GM21447 (cell line): ENCODE measurements at regions not wholly inside any gene's neighbourhood (a gene's known extent, or its start where the extent isn't known, plus 50 kb on each side); places are given as distances from the start of the nearest gene placed in this dataset.
A peak's percentile ranks its signal among the peaks of the same experiment; 100 is the strongest.
"Not testable (repeated sequence)": the region's sequence is repeated elsewhere in the genome, so short reads cannot be mapped to it uniquely, and the experiment has no call there.

Experiments used
- ATAC-seq: cut with Tn5 transposase; IDR thresholded peaks from one replicate; pipeline ENCODE4 v1.9.1; 2021; ENCODE audit not compliant: unreplicated experiment

GRCh38 chr4:183044924-183045640, 54.0 kb upstream of the WWC2 start:
- ATAC-seq, result not testable (repeated sequence)

DNA sequence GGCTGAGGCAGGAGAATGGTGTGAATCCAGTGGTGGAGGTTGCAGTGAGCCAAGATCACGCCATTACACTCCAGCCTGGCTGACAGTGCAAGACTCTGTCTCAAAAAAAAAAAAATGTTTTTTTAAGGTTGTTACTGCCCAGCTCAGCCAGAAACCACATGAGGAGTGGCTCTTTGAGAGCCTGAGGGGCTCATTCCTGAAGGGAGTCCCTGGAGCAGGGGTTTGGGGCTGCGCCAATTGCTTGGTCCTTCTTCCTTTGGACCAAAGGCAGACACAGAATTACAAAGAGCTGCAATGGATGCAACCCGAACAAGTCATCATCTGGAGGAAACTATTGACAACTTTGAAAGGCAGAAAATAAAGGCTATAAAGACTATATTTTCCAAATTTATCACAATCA, 60.6 kb upstream of the WWC2 start:
- no peak for ATAC-seq

GRCh38 chr4:183035726-183036415, 63.2 kb upstream of the WWC2 start:
- no peak for ATAC-seq

- ATAC-seq, result no peak
Observed at GRCh38 chr4:183035256-183035655, 63.8 kb upstream of the WWC2 start.

DNA sequence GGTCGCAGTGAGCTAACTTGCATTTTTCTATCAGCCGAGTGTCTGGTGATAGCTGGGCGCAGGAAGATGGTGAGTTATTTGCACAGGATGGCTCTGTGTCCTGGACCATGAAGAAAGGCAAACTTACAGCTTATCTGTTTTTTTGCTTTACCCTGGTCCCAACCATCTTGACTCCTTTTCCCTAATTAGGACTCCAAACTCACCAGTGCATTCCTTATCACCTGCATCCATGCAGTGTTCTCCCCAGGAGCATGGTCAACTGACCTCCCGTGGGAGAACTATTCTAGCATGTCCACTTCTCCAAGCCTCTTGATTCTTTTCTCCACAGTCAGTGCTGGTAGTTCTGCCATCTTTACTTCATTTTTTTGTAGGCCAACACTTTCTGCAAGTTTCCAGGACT, 68.2 kb upstream of the WWC2 start:
- no peak for ATAC-seq

DNA sequence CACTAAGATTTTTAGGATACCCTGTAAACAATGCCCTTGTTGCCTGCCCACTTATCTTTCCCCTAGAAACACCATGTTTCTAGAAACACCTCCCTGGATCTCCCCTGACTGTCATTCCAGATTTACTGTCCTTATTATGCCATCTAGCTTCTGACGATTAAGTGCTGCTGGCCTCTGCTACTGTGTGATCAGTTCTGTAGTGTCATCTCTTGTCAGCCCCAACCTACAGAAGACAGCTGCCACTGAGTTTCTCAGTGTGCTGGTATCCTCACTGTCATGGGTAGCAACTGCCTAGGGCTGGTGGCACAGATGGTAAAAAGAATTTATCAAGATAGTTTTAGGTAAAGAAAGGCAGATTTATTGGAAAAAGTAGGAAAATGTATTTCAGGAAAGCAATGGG, 68.7 kb upstream of the WWC2 start:
- ATAC-seq, result no peak

- ATAC-seq, result no peak
Observed at GRCh38 chr4:183029365-183029764, 69.7 kb upstream of the WWC2 start.

GRCh38 chr4:183026701-183027100, 72.4 kb upstream of the WWC2 start:
- ATAC-seq, result no peak

DNA sequence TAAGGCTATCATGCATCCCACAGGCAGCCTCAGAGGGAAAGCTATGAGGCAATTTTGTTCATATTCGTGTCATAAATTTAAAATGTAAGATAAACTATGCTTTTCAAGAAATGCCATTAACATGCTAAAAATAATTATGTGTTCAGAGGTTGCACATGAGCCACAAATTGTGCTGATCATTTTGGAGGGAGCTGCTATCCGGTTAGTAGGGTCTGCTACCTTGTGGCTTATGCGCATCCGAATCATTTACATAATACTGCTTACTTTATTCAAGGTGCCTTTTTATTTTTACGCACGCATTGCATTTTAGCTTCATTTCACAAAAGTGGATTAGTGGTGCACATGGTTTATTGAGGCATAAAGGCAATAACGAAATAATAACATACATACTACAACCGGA, 76.4 kb upstream of the WWC2 start:
- no peak for ATAC-seq

- ATAC-seq, result no peak
Observed at GRCh38 chr4:183017962-183018361, 81.1 kb upstream of the WWC2 start.

DNA sequence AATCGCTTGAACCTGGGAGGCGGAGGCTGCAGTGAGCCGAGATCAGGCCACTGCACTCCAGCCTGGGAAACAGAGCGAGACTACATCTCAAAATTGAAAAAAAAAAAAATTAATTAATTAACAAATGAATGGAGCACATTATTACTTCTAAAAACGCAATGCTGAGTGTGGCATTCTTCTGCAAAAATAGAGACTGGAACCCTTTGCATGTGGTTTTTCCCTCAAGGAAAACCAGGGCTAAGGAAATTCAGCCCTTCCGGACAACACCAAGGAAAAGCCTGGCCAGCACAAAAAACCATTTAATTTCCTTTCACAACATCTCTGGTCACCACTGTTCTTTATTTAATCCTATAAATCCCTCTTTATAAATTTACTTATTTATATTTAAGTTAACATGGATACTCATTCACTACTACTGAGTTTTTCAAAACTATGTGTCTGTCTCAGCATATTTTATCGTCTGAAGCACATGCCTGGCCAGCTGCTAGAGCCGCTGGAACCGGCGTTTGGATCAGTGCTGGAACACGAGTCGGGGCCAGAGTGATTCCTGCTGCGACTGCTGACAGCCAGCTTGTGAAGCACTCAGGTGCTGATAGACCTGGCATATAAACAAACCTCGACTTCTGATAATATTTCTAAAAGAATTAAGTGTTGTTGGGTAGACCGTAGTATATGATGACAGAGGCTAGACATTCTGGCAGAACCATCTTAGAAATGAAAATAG, 84.5 kb upstream of the WWC2 start:
- no peak for ATAC-seq

DNA sequence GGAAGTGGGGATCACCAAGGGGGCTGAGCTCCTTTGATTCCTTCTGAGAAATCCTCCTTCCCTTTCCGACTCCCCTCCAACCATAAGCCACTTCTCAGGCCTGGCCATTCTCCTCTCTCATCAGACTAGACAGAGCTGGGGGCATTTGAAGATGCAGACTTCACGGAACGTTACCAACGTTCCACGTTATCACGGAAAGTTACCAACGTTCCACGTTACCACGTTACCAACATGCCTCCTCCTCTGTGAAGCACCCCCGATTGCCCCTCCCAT, 85.4 kb upstream of the WWC2 start:
- ATAC-seq, result no peak

DNA sequence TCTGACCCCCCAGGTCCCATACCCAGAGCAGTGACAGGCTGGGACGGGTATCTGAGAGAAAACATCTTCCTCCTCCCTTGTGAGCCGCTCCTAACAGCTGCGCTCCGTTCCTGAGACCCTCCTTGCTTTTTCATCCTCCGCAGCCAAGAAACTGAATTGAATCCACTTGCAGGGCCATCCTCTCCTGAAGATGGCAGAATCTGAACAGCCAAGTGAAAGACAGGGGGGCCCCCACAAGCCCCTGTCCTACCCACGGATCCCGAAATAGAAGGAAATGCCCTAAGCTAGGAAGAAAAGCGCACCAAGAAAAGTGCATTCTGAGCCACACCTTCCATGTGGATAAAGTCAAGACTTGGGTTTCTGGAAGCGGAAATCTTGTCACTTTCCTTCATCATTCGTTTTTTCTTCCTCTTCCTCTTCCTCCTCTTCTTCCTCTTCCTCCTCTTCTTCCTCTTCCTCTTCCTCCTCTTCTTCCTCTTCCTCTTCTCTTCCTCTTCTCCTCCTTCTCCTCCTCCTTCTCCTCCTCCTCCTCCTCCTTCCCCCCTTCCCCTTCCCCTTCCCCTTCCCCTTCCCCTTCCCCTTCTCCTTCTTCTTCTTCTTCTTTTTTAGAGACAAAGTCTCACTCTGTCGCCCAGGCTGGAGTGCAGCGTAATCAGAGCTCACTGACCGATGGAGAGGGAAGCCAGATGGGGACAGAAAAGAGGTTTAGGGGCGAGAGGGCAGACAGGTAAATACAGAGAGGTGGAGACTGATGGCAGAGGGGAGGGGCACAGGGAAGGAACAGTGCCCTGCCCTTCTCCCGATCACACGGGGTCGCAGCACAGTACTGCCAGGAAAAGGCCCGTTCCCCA, 86.0 kb upstream of the WWC2 start:
- ATAC-seq, result no peak

DNA sequence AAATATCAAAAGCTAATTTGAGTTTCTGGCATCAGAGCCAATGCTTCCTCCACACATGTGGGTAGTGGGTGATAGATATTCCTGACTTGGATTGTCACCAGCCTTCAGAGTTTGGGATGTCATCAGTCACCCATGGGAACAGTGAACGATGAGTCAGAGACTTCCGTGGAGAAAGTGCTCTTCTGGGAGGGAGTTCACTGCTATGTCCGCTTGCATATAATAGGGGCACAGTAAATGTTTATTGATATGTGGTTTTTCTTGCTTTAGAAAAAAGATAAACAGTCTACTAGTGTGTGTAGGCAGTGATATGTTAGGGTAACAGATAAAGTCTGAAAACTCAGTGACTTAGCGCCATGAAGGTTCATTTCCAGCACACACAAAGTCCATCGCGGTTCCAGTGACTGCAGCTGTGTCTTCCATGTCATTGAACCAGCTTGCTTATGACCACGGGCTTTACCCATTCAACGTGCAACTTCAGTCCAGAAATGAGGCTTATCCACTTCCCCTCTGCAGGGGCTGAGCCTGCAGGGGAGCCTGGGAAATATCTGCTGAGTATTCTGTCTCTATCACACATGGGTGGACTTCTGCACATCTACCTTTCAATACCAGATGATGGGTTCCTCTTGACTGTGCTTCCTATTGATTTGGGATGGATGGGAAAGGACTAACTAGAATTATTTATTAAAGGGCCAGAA, 87.7 kb upstream of the WWC2 start:
- no peak for ATAC-seq

- no peak for ATAC-seq
Observed at GRCh38 chr4:183008492-183008891, 90.6 kb upstream of the WWC2 start.

DNA sequence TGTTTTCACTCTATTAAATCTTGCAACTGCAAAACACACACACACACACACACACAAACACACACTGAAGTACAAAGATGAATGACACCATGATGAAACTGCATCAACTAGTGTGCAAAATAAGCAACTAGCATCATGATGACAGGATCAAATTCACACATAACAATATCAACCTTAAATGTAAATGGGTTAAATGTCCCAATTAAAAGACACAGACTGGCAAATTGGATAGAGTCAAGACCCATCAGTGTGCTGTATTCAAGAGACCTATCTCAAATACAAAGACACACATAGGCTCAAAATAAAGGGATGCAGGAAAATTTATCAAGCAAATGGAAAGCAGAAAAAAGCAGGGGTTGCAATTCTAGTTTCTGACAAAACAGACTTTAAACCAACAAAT, 87.2 kb upstream of the DCTD start:
- ATAC-seq, result not testable (repeated sequence)

DNA sequence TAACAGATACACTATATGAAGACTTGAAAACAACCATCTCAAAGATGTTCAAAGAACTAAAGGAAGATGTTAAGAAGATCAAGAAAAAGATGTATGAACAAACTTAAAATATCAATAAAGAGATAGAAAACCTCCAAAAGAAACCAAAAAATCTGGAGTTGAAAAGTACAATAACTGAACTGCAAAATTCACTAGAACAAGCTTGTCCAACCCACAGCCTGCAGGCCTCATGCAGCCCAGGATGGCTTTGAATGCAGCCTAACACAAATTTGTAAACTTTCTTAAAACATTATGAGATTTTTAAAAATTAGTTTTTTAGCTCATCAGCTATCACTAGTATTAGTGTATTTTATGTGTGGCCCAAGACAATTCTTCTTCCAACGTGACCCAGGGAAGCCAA, 77.0 kb upstream of the DCTD start:
- ATAC-seq, result no peak

- peak; percentile 69 for ATAC-seq
Observed at GRCh38 chr4:182978152-182978827, 61.1 kb upstream of the DCTD start.

GRCh38 chr4:182975806-182976205, 58.6 kb upstream of the DCTD start:
- ATAC-seq, result peak; percentile 75

GRCh38 chr4:182973941-182974340, 56.8 kb upstream of the DCTD start:
- ATAC-seq, result no peak
